GM21423 (cell line): ENCODE measurements at regions not wholly inside any gene's neighbourhood (a gene's known extent, or its start where the extent isn't known, plus 50 kb on each side); places are given as distances from the start of the nearest gene placed in this dataset.

Source experiments
- ATAC-seq: cut with Tn5 transposase; IDR thresholded peaks from one replicate; pipeline ENCODE4 v1.9.1; 2021; ENCODE audit warnings: mild to moderate bottlenecking, moderate library complexity; ENCODE audit not compliant: unreplicated experiment

- ATAC-seq = no peak
Observed at GRCh38 chr4:30653291-30653690, 66.9 kb upstream of the PCDH7 start.

- no peak for ATAC-seq
Observed at GRCh38 chr4:30656828-30657227, 63.3 kb upstream of the PCDH7 start.

- ATAC-seq = no peak
Observed at GRCh38 chr4:30667919-30668318, 52.2 kb upstream of the PCDH7 start.

- ATAC-seq = no peak
Observed at GRCh38 chr4:30670206-30670605, 50.0 kb upstream of the PCDH7 start.
